Right lobe of liver (tissue), 6 donors: ENCODE measurements at regions not wholly inside any gene's neighbourhood (a gene's known extent, or its start where the extent isn't known, plus 50 kb on each side); places are given as distances from the start of the nearest gene placed in this dataset.
"Not testable (repeated sequence)": the region's sequence is repeated elsewhere in the genome, so short reads cannot be mapped to it uniquely, and the experiment has no call there.

Source experiments
- ATAC-seq, 4 donors: fragments of 200-7000 bp; cut with Tn5 transposase; one replicate each; pipeline ENCODE4 v1.9.1; 2020; ENCODE audit warnings: mild to moderate bottlenecking in 4 of 4, moderate library complexity in 4 of 4
- DNase-seq, 3 donors: peaks; one replicate each; pipeline ENCODE4 v3.0.0-alpha.2; 2020
- H3K27ac ChIP-seq, 3 donors: fragments of 200-600 bp; one replicate each; pipeline ENCODE4 v1.8.0; 2022
- H3K27me3 ChIP-seq, 2 donors: fragments of 200-600 bp; one replicate each; pipeline ENCODE4 v1.8.0; 2022
- H3K36me3 ChIP-seq, 4 donors: fragments of 200-600 bp; sonication (generic) in 1 of 4; one replicate each; pipeline versions ENCODE4 v1.5.1 to v1.8.0; 2017 to 2022; ENCODE audit warnings: control low read depth in 1 of 4
- H3K4me1 ChIP-seq, 4 donors: fragments of 200-600 bp; sonication (generic) in 1 of 4; one replicate each; pipeline versions ENCODE4 v1.5.1 to v1.8.0; 2017 to 2022; ENCODE audit warnings: control low read depth in 1 of 4
- H3K4me3 ChIP-seq, 3 donors: fragments of 200-600 bp; one replicate each; pipeline ENCODE4 v1.8.0; 2022
- H3K9me3 ChIP-seq, 4 donors: fragments of 200-600 bp; sonication (generic) in 1 of 4; one replicate each; pipeline versions ENCODE4 v1.5.1 to v1.8.0; 2017 to 2022; ENCODE audit warnings: control low read depth in 1 of 4
- POLR2A ChIP-seq: fragments of 450-650 bp; IDR thresholded peaks from one replicate; pipeline ENCODE4 v1.6.1; 2017; ENCODE audit warnings: antibody characterized with exemption, mild to moderate bottlenecking
- WGBS: methylation state at CpG from one replicate; pipeline ENCODE4 v1.1.6; 2018; ENCODE audit warnings: low coverage, low lambda C conversion rate; ENCODE audit not compliant: insufficient coverage; ENCODE audit errors: missing lambda C conversion rate; 5-methylcytosine and 5-hydroxymethylcytosine counted together
- intact Hi-C, 2 donors: fragments of 100-400 bp; cut with DNase I; formaldehyde crosslinking; loops; one replicate each; pipeline versions ENCODE4 v1.11.2 to v1.14.1; 2022
- TF ChIP-seq, protein P1 (sequence below), 4 donors: fragments of 200-600 bp in 3 of 4; fragments of 450-650 bp in 1 of 4; IDR thresholded peaks; one replicate each; pipeline versions ENCODE4 v1.5.1 to v1.8.0; 2016 to 2022; ENCODE audit warnings: antibody characterized with exemption in 4 of 4, mild to moderate bottlenecking in 2 of 4
- donor health status: DM: no; HTN: yes; CAD: no.
- donor health status: DM: no; HTN: no; CAD: no.
- donor health status: DM: no; HTN: no; CAD: no.
- donor health status: DM: no; HTN: yes; CAD: no.
- donor health status: DM: no; HTN: yes; CAD: no.

DNA sequence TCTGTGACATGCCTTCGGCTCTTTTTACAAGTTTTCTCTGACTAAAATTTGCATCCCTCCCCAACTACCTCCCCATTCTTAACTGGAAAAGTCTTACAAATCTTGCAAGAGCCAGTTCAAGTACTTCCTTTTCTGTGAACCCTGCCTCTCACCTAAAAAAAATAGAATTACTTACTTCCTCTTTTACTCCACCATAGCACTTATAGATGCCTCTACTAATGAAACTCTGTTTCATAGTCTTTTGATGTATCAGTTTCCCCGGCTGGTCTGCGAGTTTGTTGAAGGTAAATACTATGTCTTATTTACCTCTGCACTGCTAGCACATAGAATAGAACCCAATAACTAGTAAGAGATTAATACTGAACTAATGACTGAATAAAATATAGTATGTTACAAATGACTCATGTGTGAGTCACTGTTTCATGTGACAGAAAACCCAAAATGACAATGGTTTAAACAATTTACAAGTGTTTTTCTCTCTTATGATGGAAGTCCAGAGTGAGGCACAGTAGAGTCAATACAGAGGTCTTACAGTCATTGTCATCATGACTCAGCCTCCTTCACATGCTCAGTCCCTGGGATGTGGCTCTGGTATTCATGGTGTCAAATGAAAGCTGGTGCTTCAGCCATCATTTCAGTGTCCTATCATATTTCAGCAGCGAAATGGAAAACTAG, 393.5 kb downstream of the RSL24D1 start:
- Histone ChIP-seq H3K36me3 (no peaks in the 10 kb centered on the region), H3K9me3 (no peaks in the 10 kb centered on the region), H3K27ac (no peak overlapping the region), H3K4me3 (no peak overlapping the region), H3K4me1 (no peaks in the 10 kb centered on the region), H3K27me3 (no peaks in the 10 kb centered on the region)
- DNase-seq (no peak), ATAC-seq (peak in 1 of 4 donors; percentile 55)
- intact Hi-C loops: no loop called here
- WGBS: 41% methylated on average over 4 of the region's 4 CpGs
- TF ChIP-seq, protein P1, sequence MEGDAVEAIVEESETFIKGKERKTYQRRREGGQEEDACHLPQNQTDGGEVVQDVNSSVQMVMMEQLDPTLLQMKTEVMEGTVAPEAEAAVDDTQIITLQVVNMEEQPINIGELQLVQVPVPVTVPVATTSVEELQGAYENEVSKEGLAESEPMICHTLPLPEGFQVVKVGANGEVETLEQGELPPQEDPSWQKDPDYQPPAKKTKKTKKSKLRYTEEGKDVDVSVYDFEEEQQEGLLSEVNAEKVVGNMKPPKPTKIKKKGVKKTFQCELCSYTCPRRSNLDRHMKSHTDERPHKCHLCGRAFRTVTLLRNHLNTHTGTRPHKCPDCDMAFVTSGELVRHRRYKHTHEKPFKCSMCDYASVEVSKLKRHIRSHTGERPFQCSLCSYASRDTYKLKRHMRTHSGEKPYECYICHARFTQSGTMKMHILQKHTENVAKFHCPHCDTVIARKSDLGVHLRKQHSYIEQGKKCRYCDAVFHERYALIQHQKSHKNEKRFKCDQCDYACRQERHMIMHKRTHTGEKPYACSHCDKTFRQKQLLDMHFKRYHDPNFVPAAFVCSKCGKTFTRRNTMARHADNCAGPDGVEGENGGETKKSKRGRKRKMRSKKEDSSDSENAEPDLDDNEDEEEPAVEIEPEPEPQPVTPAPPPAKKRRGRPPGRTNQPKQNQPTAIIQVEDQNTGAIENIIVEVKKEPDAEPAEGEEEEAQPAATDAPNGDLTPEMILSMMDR (IDR thresholded peaks at IDR 0.05): no peak
- no peak for TF ChIP-seq POLR2A

DNA sequence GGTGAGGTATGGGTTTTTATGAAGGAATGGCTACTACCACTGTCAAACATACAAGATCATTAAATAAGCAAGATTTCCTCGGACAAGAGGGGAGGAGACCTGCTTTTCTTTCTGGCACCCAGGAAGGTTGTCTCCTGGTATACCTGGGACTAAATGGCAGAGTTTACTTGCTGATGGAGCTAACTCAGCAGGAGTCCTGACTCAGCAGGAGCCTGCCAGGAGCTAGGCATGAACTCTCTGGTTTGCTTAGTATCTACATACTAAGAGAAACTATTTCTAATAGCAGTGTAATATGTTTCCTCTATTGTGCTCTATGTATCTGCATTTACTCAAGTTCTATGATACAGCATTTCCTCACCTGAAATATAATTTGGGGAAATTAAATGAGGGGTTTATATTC, 404.2 kb downstream of the RSL24D1 start:
- Histone ChIP-seq H3K4me1 (no peaks in the 10 kb centered on the region), H3K9me3 (no peaks in the 10 kb centered on the region), H3K36me3 (no peaks in the 10 kb centered on the region), H3K27ac (no peak overlapping the region), H3K27me3 (no peaks in the 10 kb centered on the region), H3K4me3 (no peak overlapping the region)
- ATAC-seq (no peak), DNase-seq (no peak)
- intact Hi-C loops: no loop called here
- TF ChIP-seq, protein P1 (IDR thresholded peaks at IDR 0.05): no peak
- no peak for TF ChIP-seq POLR2A
- whole genome bisulfite sequencing: 71% methylated on average over 1 of the region's 1 CpG

DNA sequence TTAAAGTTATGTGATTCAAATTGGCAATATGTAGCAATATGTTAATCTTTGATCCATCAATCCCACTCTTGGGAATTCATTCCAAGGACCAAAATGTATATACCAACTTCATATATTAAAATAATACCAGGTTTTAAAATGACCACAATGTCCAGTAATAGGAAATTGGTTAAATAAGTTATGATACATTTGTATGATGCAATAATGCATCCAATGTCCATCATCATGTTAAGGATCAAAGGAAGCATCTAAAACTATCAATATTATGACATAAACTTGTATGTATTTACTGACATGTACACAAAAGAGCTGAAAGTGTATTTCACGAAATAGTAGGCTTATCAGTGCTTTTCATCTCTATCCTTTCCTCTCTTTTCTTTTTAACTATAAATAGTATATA, 406.0 kb downstream of the RSL24D1 start:
- no peaks in the 10 kb centered on the region for H3K4me1 ChIP-seq
- intact Hi-C loops: no loop called here
- no peak for ATAC-seq

DNA sequence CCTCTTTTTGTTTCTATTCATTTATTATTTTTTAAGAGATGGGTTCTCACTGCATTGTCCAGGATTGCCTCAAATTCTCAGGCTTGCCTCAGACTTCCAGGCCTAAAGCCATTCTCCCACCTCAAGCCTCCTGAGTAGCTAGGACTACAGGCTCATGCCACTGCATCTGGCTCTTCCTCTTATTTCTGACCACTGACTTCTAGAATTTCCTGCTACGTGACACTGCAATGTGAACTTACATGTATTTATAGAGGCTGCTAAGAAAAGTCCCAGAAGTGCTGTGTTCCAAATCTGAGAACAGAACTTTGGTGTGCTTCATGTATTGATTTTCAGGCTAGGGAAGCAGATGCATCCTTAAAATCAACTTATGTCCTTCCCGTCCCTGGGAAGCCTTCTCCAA, 407.4 kb downstream of the RSL24D1 start:
- Histone ChIP-seq H3K27ac (no peak overlapping the region), H3K36me3 (no peaks in the 10 kb centered on the region), H3K27me3 (no peaks in the 10 kb centered on the region), H3K4me3 (no peak overlapping the region), H3K9me3 (no peaks in the 10 kb centered on the region), H3K4me1 (no peaks in the 10 kb centered on the region)
- TF ChIP-seq POLR2A: no peak
- 40% methylated on average over 2 of the region's 2 CpGs for WGBS
- no peak for DNase-seq
- peak in 2 of 4 donors; percentile 29 to 34 for ATAC-seq
- intact Hi-C loops: no loop called here

More for the DNA sequence above, 406.0 kb downstream of the RSL24D1 start:
- no peaks in the 10 kb centered on the region for H3K9me3 ChIP-seq
- no peak overlapping the region for H3K4me3 ChIP-seq
- no peak overlapping the region for H3K27ac ChIP-seq
- WGBS: 25% methylated on average over 1 of the region's 1 CpG
- TF ChIP-seq, protein P1 (IDR thresholded peaks at IDR 0.05): no peak
- DNase-seq: no peak
- no peaks in the 10 kb centered on the region for H3K36me3 ChIP-seq
- H3K27me3 ChIP-seq: no peaks in the 10 kb centered on the region

DNA sequence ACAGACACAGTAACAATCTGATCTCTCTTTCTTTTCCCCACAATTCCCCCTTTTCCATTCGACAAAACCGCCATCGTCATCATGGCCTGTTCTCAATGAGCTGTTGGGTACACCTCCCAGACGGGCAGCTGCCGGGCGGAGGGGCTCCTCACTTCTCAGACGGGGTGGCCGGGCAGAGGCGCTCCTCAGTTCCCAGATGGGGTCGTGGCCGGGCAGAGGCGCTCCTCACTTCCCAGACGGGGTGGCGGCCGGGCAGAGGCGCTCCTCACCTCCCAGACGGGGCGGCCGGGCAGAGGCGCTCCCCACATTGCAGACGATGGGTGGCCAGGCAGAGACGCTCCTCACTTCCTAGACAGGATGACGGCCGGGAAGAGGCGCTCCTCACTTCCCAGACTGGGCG, 415.5 kb downstream of the RSL24D1 start:
- H3K9me3 ChIP-seq, H3K36me3 ChIP-seq, H3K4me3 ChIP-seq, intact Hi-C loops, H3K27me3 ChIP-seq, H3K27ac ChIP-seq, H3K4me1 ChIP-seq, DNase-seq, ATAC-seq: not testable (repeated sequence)
- 81% methylated on average over 5 of the region's 26 CpGs for WGBS
